T47D (cell line): ENCODE measurements at regions not wholly inside any gene's neighbourhood (a gene's known extent, or its start where the extent isn't known, plus 50 kb on each side); places are given as distances from the start of the nearest gene placed in this dataset.
"Not testable (repeated sequence)": the region's sequence is repeated elsewhere in the genome, so short reads cannot be mapped to it uniquely, and the experiment has no call there.

ENCODE experiments used
- DNase-seq, 2 experiments: peaks; one replicate each; pipeline versions ENCODE4 v3.0.0 to v3.0.0-alpha.2; 2011 to 2012; ENCODE audit warnings: low read depth in 1 of 2, low spot score in 1 of 2
- JUND ChIP-seq: IDR thresholded peaks from 2 replicates; pipeline ENCODE4 v1.6.1; 2012; ENCODE audit warnings: low read depth
- in situ Hi-C: cut with HindIII; loops from 2 replicates; pipeline ENCODE4 v1.10.0; 2016; ENCODE audit warnings: low sequenced_read_pairs, low pct_unique_long_range_greater_than_20kb

GRCh38 chr2:16425462-16426336, 239.9 kb downstream of the CYRIA start:
- no peak for DNase-seq
- in situ Hi-C loops = no loop called here

GRCh38 chr2:16420421-16420820, 245.2 kb downstream of the CYRIA start:
- no peak for DNase-seq
- in situ Hi-C loops = no loop called here

More at GRCh38 chr2:16425462-16426336, 239.9 kb downstream of the CYRIA start:
- TF ChIP-seq JUND = no peak

DNA sequence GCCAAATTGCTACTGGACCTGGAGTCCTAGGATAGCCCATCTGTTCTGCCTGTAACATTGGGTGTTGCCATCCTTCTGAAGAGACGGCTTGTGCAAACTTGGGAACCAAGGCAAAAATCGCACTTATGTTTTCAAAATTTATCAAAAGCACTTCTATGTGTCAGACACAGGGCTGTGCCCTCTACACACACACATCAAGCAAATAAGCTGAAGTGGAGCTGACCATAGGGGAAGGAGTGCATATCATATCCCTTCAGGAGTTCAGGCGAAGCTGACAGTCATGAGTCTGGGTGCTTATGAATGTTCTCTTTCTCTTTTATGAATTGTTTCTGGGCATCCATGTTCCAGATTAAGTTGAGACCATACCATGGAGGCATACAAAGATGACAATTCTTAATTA, 247.9 kb downstream of the CYRIA start:
- in situ Hi-C loops = no loop called here
- no peak for TF ChIP-seq JUND
- no peak for DNase-seq

More at GRCh38 chr2:16420421-16420820, 245.2 kb downstream of the CYRIA start:
- TF ChIP-seq JUND = no peak

GRCh38 chr2:16416651-16417050, 249.0 kb downstream of the CYRIA start:
- no peak for TF ChIP-seq JUND
- in situ Hi-C loops = no loop called here
- DNase-seq = no peak

- in situ Hi-C loops, DNase-seq: not testable (repeated sequence)
Measured at GRCh38 chr2:16415861-16416260, 249.8 kb downstream of the CYRIA start.

- in situ Hi-C loops = no loop called here
- DNase-seq = no peak
- no peak for TF ChIP-seq JUND
Measured at GRCh38 chr2:16413947-16414346, 251.7 kb downstream of the CYRIA start.

DNA sequence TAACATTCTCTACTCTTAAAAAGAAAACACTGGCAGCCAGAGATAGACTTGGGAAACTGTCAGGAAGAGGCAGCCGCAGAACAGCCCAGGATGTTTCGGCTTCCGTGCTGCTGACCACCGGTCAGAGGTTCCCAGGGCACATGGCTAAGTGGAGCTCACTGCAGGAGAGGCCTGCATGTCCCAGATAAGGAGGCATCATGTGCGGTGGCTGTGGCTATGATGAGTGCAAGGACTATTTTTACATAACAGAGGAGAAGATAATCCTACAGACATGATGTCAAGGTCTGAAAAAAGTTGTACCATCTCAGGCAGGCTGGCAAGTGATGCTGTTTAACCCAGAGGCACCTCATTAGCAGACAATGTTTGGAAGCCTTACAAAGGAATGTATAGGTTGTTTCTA, 252.3 kb downstream of the CYRIA start:
- TF ChIP-seq JUND = no peak
- in situ Hi-C loops = no loop called here
- no peak for DNase-seq

GRCh38 chr2:16412321-16413030, 253.2 kb downstream of the CYRIA start:
- no peak for DNase-seq
- in situ Hi-C loops = no loop called here
- TF ChIP-seq JUND = no peak

- DNase-seq = no peak
- TF ChIP-seq JUND = no peak
- in situ Hi-C loops = no loop called here
Measured at GRCh38 chr2:16411788-16412187, 253.8 kb downstream of the CYRIA start.

- DNase-seq = no peak
- in situ Hi-C loops = no loop called here
- no peak for TF ChIP-seq JUND
Measured at GRCh38 chr2:16409849-16410248, 255.8 kb downstream of the CYRIA start.

- TF ChIP-seq JUND = no peak
- in situ Hi-C loops = no loop called here
- no peak for DNase-seq
Measured at GRCh38 chr2:16409006-16409390, 256.6 kb downstream of the CYRIA start.

DNA sequence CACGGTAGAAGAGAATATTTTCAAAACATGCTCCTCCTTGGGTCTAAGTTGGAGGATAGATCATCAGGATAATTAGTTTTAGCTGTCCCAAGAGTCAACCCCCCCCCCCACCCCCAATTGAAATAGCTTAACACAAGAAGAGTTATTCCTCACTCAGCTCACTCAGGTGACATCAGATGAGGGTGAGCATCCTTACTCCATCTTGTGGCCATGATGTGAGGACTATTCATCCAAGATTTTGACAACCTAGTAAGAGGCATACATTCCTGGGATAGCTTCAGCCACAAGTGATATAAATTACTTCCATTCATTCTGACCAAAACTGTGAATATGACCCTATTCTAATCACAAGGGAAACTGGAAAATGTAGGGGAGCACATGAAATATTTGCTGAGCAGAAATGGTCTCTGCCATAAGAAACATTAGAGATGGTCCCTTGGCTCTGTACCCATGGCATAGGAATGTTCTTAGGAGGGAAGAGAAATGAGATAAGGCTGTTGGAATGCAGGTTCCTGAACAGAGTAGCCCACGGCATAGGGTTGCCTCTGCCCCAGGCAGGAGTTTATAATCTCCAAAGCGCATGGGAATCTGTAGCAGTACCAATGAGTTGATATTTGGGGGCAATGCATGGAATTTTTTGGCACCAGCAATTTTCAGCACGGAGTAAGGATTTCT, 257.2 kb downstream of the CYRIA start:
- no peak for TF ChIP-seq JUND
- in situ Hi-C loops = no loop called here
- DNase-seq = no peak

DNA sequence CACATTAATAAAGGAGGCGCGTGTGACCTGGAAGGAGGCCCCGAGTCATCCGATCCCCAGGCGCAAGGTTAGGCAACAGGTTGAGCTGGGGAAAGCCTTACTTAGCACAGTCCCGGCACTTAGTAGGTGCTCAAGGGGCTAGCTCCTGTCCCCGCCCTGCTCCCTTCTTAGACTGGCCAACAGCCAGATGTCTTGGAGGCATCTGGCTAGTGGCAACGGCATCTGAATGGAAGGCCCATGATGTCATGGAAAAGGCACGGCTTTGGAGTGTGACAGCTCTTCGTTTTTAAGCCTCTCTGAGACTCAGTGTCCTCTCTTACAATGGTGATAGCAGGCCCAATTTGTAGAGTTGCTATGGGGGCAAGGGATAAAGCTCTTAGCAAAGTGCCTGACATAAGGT, 258.3 kb downstream of the CYRIA start:
- no peak for DNase-seq
- no peak for TF ChIP-seq JUND
- in situ Hi-C loops = no loop called here
